A673 (cell line): ENCODE measurements at regions not wholly inside any gene's neighbourhood (a gene's known extent, or its start where the extent isn't known, plus 50 kb on each side); places are given as distances from the start of the nearest gene placed in this dataset.

Experiments
- BruUV-seq: library from RNA; stranded (reverse); fragments of 400-500 nt; replicated peaks from 2 replicates; lab custom pipeline; 2021; lab: Mats Ljungman, UMichigan
- CTCF ChIA-PET: fragments of 300-600 bp; sonication (Branson Sonifier 250); formaldehyde crosslinking; loops from one replicate; lab custom pipeline; 2022; ENCODE audit warnings: antibody characterized with exemption; lab: Charles Lee
- POLR2A ChIA-PET: fragments of 300-600 bp; sonication (Branson Sonifier 250); formaldehyde crosslinking; loops from one replicate; lab custom pipeline; 2022; ENCODE audit warnings: antibody characterized with exemption; ENCODE audit not compliant: low non-redundant PET; lab: Charles Lee
- DNase-seq: peaks from one replicate; pipeline ENCODE4 v3.0.0-alpha.2; 2015; ENCODE audit warnings: low spot score
- H3K27ac ChIP-seq: fragments of 200-600 bp; sonication (generic); 2 replicates; pipeline ENCODE4 v1.5.1; 2016; ENCODE audit warnings: mixed run types, low read depth, mild to moderate bottlenecking, mixed read lengths, antibody characterized with exemption, low read length; ENCODE audit not compliant: poor library complexity, severe bottlenecking
- H3K27me3 ChIP-seq: fragments of 200-600 bp; sonication (generic); replicated peaks from 2 replicates; pipeline ENCODE4 v1.6.1; 2017; ENCODE audit warnings: mixed run types, low read depth, mild to moderate bottlenecking, mixed read lengths, antibody characterized with exemption, low read length; ENCODE audit not compliant: insufficient read depth, poor library complexity
- H3K36me3 ChIP-seq: fragments of 200-600 bp; sonication (generic); 2 replicates; pipeline ENCODE4 v1.6.1; 2016; ENCODE audit warnings: mixed run types, mild to moderate bottlenecking, mixed read lengths, antibody characterized with exemption, low read length; ENCODE audit not compliant: insufficient read depth, poor library complexity, severe bottlenecking
- H3K4me1 ChIP-seq: fragments of 200-600 bp; sonication (generic); 2 replicates; pipeline ENCODE4 v1.6.1; 2017; ENCODE audit warnings: mixed run types, mild to moderate bottlenecking, mixed read lengths, antibody characterized with exemption, low read length; ENCODE audit not compliant: insufficient read depth, poor library complexity, severe bottlenecking
- H3K4me3 ChIP-seq: fragments of 200-600 bp; sonication (generic); 2 replicates; pipeline ENCODE4 v1.5.1; 2016; ENCODE audit warnings: low read depth, mixed run types, mild to moderate bottlenecking, mixed read lengths, low read length; ENCODE audit not compliant: poor library complexity, severe bottlenecking
- H3K9me3 ChIP-seq: fragments of 200-600 bp; sonication (generic); 2 replicates; pipeline ENCODE4 v1.6.1; 2016; ENCODE audit warnings: mixed run types, low read depth, mild to moderate bottlenecking, mixed read lengths, antibody characterized with exemption, low read length; ENCODE audit not compliant: poor library complexity, severe bottlenecking
- CTCF ChIP-seq: fragments of 300-800, 200-600 bp; sonication (generic); conservative IDR thresholded peaks from 2 replicates; pipeline ENCODE4 v1.5.1; 2017; ENCODE audit warnings: low read depth, mild to moderate bottlenecking, antibody characterized with exemption, low read length, moderate library complexity, mixed read lengths
- EZH2 ChIP-seq: fragments of 200-600 bp; sonication (generic); IDR thresholded peaks from 2 replicates; pipeline ENCODE4 v1.6.1; 2017; ENCODE audit warnings: borderline replicate concordance, low read depth, mild to moderate bottlenecking, mixed read lengths, antibody characterized with exemption, low read length; ENCODE audit not compliant: poor library complexity, severe bottlenecking
- intact Hi-C: fragments of 100-400 bp; cut with micrococcal nuclease; formaldehyde crosslinking; loops from one replicate; pipeline ENCODE4 v1.10.0; 2022; ENCODE audit not compliant: unreplicated experiment

GRCh38 chr11:111067994-111068393, 177.5 kb upstream of the POU2AF2 start:
- ChIA-PET POLR2A (no interaction called here), CTCF (no interaction called here)
- Histone ChIP-seq H3K4me3 (no peak overlapping the region), H3K36me3 (no peaks in the 10 kb centered on the region), H3K9me3 (peaks cover 15% of the 10 kb centered on the region), H3K27me3 (no peaks in the 10 kb centered on the region), H3K27ac (no peak overlapping the region), H3K4me1 (no peaks in the 10 kb centered on the region)
- TF ChIP-seq CTCF (no peak), EZH2 (no peak)
- intact Hi-C loops = no loop called here
- BruUV-seq = no TSS peak
- no peak for DNase-seq

- no peaks in the 10 kb centered on the region for H3K4me1 ChIP-seq
- H3K36me3 ChIP-seq = no peaks in the 10 kb centered on the region
- peaks cover 15% of the 10 kb centered on the region for H3K9me3 ChIP-seq
- CTCF ChIA-PET = no interaction called here
- DNase-seq = no peak
- H3K27me3 ChIP-seq = no peaks in the 10 kb centered on the region
- no peak overlapping the region for H3K4me3 ChIP-seq
- POLR2A ChIA-PET = no interaction called here
- intact Hi-C loops = no loop called here
- TF ChIP-seq CTCF = no peak
- TF ChIP-seq EZH2 = no peak
- H3K27ac ChIP-seq = no peak overlapping the region
- BruUV-seq = no TSS peak
Measured at GRCh38 chr11:111066846-111067245, 178.7 kb upstream of the POU2AF2 start.

GRCh38 chr11:111063726-111064517, 181.6 kb upstream of the POU2AF2 start:
- H3K9me3 ChIP-seq = peaks cover 15% of the 10 kb centered on the region
- H3K36me3 ChIP-seq = no peaks in the 10 kb centered on the region
- TF ChIP-seq EZH2 (no peak), CTCF (no peak)
- no TSS peak for BruUV-seq
- H3K4me3 ChIP-seq = no peak overlapping the region
- no peaks in the 10 kb centered on the region for H3K4me1 ChIP-seq
- ChIA-PET CTCF (no interaction called here), POLR2A (no interaction called here)
- DNase-seq = no peak
- no peaks in the 10 kb centered on the region for H3K27me3 ChIP-seq
- intact Hi-C loops = no loop called here
- H3K27ac ChIP-seq = no peak overlapping the region
